NCI-H1048 (cell line): ENCODE measurements at regions not wholly inside any gene's neighbourhood (a gene's known extent, or its start where the extent isn't known, plus 50 kb on each side); places are given as distances from the start of the nearest gene placed in this dataset.
A peak's percentile ranks its signal among the peaks of the same experiment; 100 is the strongest.
"Not testable (repeated sequence)": the region's sequence is repeated elsewhere in the genome, so short reads cannot be mapped to it uniquely, and the experiment has no call there.

Experiments
- DNase-seq: peaks from one replicate; lab custom pipeline; 2025; lab: John Stamatoyannopoulos, UW

DNA sequence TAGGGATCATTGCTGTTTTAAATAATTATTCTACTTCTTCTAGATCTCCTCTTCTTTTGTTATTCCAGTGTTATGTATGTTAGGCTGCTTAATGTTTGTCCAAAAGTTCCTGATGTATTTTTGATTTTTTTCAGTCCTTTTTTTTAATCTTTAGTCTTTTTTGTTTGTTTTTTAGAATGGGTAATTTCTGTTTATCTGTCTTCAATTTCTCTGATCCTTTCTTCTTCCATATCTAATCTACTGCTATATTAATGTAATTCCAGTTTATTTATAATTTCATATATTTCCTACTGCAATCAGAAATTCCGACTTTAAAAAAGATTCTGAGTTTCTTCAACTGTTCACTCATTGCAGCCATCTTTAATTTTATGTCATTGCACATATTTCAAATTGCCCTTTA lies 452.8 kb upstream of the POT1 start:
- DNase-seq: no peak

DNA sequence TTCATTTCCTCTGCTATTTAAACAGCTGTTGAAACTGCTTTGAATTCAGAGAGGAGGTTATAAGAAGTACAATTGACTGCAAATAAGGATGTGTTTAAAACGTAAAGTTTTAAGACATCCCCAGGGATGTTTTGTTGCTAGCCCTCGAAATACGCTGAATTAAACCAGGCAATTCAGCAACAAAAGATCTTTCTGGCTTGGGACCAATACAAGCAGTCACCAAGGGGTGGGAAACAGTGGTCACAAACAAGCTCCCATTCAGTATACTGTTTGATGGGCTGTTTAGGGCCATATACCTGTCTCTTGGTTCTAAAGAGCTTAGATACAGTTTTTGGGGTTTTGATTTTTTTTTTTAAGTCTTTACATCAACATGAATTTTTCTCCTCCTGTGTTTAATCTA lies 446.3 kb upstream of the POT1 start:
- no peak for DNase-seq

DNA sequence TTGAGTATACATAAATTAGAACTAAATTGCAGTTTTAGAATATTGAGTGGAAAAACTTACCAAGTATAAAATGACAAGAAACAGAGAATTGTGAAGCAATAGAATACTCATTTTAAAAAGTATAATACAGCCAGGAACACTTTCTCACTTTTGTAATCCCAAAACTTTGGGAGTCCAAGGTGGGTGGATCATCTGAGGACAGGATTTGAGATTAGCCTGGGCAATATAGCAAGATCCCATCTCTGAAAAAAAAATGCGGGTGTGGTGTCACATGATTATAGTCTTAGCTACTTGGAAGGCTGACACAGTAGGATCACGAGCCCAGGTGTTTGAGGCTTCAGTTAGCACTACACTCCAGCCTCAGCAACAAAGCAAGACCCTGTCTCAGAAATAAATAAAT lies 440.9 kb upstream of the POT1 start:
- DNase-seq: no peak

DNA sequence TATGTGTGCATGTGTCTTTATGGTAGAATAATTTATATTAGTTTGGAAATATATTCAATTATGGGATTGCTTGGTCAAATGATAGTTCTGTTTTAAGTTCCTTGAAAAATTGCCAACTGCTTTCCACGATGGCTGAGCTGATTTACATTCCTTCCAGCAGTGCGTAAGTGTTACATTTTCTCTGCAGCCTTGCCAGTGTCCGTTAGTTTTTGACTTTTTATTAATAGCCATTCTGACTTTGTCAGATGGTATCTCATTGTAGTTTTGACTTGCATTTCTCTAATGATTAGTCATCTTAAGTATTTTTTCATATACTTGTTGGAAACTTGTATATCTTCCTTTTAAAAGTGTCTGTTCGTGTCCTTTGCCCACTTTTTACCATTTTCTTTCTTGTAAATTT lies 434.2 kb upstream of the POT1 start:
- DNase-seq: no peak

DNA sequence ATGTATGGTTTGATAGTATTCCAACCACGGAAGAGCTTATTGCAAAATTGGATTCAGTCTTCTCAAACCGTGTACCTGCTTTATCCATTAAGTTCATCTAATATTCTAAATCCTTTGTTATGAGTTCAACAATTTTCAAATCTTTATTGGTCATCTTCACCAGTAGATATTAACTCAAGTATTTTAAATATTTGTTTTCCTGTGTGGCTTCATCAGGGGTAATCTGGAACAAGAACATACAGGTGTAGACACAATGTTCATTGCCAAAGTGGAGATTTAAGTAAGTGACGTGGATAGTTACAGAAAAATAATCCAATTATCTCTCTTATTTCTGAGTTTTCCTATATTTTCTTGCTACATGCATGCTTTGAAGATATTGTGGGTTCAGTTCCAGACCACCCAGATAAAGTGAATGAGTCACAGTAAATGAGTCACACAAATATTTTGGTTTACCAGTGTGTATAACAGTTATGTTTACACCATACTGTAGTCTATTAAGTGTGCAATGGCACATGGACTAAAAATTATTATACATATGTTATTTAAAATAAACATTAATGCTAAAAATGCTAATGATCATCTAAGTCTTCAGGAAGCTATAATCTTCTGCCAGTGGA lies 429.0 kb upstream of the POT1 start:
- DNase-seq: no peak

DNA sequence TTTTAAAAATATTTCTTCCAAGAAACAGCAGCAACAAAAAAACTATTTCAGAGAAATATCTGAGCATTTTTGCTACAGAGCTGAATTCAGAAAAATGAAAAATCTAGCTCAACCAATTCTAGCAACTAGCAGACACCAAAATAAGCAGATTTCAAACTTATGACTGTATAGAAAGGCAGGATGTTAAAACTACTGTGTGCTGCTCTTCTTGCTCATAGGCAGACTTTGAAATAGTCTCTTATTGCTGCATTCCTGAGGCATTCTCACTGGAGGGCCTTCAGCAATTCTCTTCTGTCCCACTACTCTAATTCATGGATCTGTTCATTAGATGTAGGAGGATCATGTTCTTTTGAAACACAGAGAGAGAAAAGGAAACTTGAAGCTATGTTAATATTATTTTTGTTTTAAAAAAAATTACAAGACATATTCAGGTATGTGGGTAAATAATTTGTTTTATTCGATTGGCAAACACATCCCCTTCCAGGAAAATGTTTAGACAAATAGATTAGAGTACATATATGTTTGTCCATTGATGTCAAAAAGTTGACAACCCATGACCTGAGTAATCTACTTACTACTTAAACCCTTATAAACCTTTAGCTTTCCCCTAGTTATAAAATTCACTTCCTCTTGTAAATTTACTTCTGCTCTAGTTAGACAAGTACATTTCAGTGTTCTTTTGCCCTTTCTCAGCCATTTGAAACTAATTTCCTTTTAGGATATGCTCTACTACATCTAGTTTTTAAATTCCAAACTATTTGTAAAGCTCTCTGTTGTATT lies 428.2 kb upstream of the POT1 start:
- no peak for DNase-seq

DNA sequence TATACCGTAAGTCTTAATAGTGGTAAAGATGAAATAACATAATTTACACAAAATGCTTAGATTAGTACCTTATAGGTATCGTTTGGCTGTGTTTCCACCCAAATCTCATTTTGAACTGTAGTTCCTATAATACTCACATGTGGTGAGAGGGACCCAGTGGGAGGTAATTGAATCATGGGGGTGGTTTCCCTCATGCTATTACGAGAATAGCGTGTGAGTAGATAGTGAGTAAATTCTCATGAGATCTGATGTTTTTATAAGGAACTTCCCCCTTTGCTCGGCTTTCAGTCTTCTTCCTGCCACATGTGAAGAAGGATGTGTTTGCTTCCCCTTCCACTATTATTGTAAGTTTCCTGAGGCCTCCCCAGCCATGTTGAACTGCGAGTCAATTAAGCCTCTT lies 426.3 kb upstream of the POT1 start:
- no peak for DNase-seq

DNA sequence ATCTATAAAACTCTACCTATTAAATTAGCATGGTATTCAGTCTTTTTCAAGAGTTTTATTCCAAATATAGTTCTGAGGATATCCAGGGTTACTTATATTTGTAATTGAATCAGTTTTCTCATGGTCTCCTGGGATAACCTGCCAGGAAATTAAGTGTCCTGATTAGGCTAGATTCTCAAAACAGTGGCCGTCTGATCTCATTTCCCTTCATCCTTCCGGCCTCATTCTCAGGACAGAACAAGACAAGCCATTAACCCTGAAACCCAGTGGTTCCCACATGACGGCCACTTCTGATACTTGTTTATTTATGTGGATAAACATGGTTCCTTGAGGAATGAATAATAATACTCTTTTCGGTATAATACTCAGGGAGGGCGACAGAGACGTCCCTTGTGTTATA lies 417.6 kb upstream of the POT1 start:
- DNase-seq: no peak

DNA sequence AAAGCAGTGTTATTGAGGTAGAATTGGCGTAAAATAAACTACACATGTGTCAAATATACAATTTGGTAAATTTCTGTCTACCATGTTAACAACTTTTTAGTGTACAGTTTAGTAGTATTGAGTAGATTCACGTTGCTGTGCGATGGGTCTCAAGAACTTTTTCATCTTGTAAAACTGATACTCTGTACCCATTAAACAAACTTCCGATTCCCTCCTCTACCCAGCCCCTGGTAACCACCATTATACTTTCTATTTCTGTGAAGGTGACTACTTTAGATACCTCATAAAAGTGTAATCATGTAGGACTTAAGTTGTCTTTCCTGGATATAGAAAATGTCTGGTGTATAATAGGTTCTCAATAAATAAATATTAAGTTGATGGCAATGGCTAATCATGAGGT lies 408.5 kb upstream of the POT1 start:
- no peak for DNase-seq

DNA sequence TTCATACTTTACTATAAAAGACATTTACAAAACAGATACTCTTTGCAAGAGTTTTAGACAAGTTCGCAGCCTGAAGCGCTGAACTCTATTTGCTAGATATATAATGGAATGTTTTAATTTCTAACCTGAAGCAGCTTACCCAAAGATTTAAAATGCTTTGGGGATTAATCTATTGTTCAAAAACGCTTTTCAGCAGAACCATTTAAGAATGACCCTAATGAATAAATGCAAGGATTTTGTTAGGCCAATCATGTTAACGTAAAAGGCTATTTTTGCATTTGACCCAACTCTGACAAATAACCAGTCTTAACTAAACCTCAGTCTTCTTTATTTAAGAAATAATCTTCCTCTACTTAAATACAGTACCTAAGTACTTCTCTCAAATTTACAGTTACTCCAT lies 406.7 kb upstream of the POT1 start:
- DNase-seq: no peak

DNA sequence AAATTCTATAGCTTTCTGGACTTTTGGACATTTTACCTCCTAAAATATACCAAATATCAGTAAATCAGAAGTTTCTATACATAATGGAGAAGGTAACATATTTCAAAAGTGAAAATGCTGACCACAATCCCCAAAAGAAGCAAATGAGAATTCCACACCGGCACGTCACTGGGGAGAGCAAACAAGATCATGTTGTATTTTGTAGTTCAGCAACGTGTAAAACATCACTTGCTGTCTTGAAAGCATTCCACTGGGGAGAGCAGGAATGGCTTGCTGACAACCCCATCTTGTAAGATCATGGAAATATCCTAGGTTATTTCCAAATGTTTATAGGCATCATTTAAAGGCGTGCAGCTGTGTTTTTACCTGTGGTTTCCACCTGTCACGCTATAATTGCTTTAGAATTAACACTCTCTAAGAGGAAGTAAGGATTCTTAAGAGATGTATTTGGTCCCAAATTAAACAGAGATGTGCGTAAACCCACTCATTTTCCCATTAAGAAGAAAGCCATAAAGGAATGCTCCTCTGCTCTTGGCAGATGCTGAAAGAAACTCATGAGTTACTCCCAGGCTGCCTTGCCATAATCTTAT lies 397.1 kb upstream of the POT1 start:
- DNase-seq: no peak

DNA sequence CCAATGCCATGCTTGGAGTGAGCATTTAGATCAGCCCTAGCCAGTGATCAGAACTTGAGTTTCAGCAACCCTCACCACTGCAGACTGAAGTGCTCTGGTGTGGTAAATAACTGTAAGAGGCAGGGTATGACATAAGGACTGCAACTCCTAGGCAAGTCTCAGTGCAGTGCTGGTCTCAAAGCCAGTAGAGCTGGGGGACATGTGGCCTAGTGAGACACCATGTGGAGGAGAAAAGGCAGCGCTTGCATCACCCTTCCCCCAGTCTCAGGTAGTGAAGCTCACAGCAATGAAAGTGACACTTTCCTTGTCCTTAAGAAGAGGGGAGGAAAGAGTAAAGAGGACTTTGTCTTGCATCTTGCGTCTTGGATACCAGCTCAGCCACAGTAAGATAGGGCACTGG lies 386.8 kb upstream of the POT1 start:
- no peak for DNase-seq

DNA sequence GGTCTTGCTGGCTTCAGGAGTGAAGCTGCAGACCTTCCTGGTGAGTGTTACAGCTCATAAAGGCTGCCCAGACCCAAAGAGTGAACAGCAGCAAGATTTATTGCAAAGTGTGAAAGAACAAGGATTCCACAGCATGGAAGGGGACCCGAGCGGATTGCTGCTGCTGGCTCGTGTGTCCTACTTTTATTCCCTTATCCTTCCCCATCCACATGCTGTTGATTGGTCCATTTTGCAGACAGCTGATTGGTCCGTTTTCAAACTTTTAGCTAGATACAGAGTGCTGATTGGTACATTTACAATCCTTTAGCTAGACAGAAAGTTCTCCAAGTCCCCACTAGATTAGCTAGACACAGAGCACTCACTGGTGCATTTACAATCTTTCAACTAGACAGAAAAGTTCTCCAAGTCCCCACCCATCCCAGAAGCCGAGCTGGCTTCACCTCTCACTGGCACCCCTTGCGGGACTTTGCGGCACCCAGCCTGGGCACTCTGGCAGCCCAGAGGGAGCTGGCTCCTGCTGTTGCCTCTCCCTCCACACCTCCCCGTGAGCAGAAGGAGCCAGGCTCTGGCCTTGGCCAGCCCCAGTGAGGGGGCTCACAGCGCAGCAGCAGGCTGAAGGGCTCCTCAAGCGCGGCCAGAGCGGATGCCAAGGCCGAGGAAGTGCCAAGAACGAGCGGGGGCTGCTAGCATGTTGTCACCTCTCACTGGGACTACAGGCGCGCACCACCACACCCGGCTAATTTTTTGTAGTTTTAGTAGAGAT lies 369.6 kb upstream of the POT1 start:
- DNase-seq: no peak

DNA sequence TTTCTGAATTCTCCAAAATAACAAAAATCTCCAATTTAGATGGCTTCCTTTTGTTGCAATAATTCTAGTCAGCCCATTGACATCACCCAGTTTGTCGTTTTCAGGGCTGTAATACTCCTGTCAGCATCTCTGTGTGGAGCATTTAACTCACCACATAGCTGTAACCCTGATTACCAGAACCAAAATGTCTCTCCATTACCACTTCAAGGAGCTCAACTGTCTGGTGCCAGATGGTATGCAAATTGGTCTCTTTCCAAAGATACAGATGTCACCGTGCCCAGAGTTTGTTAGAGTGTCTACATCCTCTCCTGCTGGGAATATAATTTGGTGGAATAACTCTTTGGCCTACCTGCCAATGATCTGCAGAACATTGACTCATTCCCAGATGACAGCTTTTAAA lies 350.3 kb upstream of the POT1 start:
- no peak for DNase-seq

DNA sequence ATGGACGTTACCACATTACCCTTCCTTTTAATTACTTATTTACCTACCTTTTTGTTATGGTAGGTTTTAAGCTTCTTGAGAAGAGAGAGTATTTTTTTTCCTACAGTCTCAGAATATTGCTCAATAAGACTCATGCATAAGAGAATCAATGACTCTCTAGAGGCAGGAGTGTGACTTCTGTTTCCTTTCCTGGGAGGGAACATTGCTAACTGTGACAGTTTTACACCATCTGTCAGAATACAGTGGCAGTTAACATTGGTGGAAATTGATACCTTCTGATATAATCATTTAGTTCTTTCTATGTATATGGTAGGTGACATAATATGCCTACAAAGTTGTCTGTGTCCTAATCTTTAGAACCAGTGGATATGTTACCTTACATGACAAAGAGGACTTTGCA lies 348.7 kb upstream of the POT1 start:
- DNase-seq: no peak

DNA sequence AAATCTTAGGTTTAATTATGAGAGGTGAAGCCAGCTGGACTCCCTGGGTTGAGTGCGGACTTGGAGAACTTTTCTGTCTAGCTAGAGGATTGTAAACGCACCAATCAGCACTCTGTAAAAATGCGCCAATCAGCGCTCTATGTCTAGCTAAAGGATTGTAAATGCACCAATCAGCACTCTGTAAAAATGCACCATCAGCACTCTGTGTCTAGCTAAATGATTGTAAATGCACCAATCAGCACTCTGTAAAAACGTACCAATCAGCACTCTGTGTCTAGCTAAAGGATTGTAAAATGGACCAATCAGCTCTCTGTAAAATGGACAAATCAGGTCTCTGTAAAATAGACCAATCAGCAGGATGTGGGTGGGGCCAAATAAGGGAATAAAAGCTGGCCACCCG lies 345.1 kb upstream of the POT1 start:
- DNase-seq: not testable (repeated sequence)

DNA sequence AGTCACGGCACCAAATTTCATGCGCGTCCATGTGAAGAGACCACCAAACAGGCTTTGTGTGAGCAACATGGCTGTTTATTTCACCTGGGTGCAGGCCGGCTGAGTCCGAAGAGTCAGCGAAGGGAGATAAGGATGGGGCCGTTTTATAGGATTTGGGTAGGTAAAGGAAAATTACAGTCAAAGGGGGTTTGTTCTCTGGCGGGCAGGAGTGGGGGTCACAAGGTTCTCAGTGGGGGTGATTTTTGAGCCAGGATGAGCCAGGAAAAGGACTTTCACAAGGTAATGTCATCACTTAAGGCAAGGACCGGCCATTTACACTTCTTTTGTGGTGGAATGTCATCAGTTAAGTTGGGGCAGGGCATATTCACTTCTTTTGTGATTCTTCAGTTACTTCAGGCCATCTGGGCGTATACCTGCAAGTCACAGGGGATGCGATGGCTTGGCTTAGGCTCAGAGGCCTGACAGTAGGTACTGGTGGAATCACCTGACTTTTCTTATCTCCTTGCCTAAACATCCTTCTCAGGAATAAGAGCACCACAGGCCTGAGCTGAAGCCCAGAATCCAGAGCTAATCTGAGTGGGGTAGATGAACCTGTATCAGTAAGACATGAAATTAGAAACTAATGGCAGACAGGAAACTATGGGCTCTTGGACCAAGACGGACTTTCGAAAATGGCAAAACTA lies 334.7 kb upstream of the POT1 start:
- not testable (repeated sequence) for DNase-seq

DNA sequence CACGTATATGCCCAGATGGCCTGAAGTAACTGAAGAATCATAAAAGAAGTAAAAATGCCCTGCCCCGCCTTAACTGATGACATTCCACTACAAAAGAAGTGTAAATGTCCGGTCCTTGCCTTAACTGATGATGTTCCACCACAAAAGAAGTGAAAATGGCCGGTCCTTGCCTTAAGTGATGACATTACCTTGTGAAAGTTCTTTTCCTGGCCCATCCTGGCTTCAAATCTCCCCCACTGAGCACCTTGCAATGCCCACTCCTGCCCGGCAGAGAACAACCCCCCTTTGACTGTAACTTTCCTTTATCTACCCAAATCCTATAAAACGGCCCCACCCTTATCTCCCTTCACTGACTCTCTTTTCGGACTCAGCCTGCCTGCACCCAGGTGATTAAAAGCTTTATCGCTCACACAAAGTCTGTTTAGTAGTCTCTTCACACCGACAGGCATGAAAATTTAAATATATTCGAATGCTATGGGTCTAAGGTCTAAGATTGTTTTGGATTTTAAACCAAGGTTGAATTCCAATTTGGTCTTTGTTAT lies 329.3 kb upstream of the POT1 start:
- DNase-seq: not testable (repeated sequence)

DNA sequence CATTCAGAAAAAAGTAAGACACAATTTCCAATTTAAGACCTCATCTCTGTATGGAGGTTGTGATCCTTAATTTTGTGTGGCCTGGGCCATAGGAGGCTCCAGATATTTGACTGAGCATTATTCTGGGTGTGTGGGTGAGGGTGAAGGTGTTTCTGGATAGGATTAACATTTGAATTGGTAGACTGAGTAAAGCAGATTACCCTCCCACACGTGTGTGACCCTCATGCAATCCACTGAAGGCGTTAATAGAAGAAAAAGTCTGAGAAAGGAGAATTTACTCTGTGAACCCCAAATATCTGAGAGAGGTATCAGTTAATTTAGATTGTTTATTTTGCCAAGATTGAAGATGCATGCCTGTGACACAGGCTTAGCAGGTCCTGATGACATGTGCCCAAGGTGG lies 328.0 kb upstream of the POT1 start:
- DNase-seq: no peak

DNA sequence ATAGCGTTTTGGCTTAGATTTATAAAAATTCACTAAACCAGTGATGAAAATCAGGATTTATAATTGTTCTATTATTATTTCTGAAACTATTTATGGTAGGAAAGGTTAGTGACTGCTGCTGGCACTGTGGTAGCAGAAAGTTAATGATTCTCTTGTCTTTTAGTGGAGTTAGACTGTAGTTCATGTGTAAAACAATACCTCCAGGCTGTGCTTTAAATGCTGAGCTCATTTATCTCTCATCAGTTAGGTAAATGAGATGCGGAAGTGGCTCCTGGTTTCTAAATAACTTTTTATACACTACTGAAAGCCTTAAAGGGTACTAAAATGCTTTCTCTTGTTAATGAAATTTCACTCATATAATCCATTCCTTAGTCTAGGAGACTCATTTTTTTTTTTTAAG lies 326.8 kb upstream of the POT1 start:
- DNase-seq: peak; percentile 39

DNA sequence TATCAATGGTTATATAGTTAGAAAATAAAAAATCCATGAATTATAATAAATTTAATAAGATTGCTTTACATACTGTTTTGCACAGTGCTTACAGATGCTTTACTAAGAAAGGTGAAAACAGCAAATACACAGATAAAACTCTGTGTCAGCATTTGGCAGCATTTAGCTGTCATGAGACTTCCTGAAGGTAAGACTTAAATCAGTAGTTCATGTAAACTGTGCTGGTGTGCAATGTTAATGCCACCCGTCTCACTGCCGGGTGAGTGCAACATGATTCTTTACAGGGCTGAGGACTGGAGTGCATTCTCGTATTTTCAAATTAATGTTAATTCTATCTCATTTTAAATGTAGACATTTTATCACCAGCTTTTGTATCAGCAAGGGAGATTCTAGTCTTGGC lies 326.2 kb upstream of the POT1 start:
- no peak for DNase-seq

DNA sequence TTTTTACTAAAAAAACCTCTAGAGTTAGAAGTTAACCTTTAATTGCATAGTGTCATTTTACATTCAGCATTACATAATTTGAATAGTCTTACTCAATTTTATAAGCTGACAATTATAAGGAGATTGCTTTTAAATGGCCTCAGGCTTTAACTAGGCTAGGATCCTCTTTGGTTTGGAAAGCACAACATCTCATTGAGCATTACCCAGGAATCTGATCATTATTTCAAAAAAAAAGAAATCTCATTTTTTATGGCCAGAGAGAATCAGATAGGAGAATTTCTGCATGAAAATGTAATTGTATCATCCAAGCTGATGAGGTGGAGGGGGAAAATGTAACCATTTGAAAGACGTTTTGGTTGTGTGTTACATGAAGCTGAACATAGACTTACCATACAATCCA lies 324.9 kb upstream of the POT1 start:
- no peak for DNase-seq
